ENCODE measurements at regions not wholly inside any gene's neighbourhood (a gene's known extent, or its start where the extent isn't known, plus 50 kb on each side); places are given as distances from the start of the nearest gene placed in this dataset.

DNA sequence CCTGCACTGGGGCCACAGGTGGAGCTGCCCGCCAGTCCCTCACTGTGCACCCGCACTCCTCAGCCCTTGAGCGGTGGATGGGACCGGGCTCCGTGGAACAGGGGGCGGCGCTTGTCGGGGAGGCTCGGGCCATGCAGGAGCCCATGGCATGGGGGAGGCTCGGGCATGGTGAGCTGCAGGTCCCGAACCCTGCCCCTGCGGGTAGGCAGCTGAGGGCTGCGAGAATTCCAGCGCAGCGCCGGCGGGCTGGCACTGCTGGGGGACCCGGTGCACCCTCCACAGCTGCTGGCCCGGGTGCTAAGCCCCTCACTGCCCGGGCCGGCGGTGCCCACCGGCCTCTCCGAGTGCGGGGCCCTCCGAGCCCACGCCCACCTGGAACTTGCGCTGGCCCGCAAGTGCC lies 877.5 kb upstream of the PCDH9 start:
- ChIA-PET POLR2A (no interaction called here), CTCF (no interaction called here)

DNA sequence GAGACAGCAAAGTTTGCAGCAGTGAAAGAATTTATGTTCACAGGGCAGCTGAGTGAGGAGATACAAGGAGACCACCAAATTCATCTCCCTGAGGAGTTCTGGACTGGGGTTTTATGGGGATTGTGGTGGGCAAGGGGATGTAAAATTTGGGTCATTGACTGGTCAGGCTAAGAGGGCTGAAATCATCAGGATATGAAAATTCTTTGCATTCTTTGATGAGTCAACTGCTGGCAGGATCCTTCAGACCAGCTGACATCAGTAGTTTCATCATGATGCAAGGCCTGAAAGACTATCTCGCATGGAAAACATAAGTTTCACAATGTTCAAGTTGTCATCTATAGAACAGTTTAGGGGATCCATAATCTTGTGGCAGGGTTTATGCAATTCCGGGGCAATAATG lies 869.5 kb upstream of the PCDH9 start:
- CTCF ChIA-PET, result no interaction called here
- POLR2A ChIA-PET, result no interaction called here

DNA sequence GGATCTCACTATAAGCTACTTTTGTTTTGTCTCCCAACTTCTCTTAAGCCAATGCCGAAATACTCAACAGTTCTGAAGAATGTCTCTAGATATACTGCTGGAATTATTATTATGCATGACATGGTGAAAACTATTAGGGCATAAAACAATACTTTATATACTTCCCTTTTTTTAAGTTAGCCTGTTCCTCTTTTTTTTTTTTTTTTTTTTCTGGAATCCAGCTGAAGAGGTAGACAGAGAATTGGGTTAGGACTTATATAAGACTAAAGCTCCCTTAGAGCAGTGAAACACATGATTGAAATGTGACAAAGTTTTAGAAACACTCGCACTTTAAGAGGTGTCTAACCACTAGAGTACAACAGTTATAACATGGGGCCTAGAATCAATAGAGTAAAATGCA lies 850.9 kb upstream of the PCDH9 start:
- CTCF ChIA-PET, result no interaction called here
- POLR2A ChIA-PET, result no interaction called here

DNA sequence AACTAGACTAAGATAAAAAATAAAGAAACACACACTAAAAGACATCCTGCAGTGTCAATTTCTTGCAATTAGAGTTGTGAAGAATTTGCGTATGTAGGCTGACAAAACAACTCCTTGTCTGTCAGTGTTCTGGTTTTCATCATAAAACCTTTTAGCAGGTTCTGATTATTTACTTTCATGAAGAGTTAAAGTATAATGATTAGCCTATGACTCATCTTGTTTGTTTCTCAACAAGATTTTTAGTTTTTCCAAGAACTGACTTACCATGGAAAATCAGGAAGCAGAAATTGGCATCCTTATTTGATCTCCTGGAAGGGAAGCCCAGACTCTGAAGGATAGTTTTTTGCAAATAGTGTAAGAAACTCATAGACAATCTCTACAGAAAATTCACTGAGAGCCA lies 848.7 kb upstream of the PCDH9 start:
- POLR2A ChIA-PET, result no interaction called here
- CTCF ChIA-PET, result no interaction called here

DNA sequence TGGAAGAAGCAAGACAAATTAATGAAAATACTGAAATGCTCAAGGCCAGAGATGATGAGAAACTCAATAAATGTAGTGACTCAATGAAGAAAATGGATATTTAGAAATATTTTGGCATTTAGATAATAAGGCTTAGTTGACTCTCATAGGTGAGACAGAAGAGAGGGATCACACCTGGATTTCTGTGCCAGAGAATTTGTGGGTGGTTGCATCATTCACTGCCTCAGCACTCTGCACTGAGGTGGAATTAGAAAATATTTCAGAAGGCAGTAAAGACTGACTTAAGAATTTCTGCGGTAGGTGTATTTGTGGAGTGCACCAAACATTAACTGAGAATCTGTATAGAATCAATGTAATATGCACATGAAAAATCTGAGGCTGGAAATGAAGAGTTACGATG lies 848.3 kb upstream of the PCDH9 start:
- ChIA-PET CTCF (no interaction called here), POLR2A (no interaction called here)

DNA sequence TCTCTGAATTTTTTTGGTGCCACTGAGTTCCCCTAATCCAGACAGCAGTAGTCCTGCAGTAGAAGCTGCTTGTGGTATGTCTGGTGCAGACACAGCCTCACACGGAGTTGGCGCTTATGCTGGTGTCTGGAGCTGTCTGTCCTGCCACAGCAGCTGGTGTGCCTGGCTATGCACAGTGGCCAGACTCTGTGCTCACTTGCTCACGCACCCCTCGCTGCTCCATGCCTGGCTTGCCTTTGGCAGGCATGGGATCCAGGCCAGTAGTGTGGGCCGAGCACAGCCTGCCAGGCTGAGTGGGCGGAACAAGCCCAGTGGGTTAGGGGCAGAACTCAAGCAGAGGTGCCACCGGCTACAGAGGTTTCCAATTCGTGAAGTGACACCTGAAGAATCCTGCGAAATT lies 845.9 kb upstream of the PCDH9 start:
- ChIA-PET POLR2A (no interaction called here), CTCF (no interaction called here)

DNA sequence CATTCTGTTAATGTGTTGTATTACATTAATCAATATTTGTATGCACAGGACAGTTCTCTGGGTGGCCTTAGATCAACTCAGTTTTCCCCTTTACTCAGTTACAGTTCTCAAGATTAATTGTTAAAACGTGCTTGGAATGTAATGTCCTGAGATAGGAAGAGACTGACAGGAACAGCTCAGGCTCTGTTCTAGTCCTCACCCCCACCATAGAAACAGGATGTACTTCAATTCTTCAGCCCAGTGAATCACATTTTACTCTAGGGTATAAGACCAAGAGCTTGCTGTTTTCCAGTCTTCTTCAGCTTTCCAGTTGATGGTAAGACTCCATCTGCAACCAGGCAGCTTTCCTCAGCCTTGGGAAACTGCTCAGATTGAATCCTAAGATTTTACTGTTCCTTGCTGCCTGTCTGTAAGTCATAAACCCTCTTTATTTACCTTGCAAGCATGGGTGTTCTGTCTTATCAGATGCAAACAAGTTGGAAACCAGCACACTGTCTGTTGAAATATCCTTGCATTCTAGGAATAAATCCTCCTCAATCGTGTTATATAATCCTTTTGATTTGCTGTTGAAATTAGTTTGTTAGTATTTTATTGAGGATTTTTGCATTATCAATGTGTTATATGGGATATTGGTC lies 836.9 kb upstream of the PCDH9 start:
- CTCF ChIA-PET, result no interaction called here
- POLR2A ChIA-PET, result no interaction called here

DNA sequence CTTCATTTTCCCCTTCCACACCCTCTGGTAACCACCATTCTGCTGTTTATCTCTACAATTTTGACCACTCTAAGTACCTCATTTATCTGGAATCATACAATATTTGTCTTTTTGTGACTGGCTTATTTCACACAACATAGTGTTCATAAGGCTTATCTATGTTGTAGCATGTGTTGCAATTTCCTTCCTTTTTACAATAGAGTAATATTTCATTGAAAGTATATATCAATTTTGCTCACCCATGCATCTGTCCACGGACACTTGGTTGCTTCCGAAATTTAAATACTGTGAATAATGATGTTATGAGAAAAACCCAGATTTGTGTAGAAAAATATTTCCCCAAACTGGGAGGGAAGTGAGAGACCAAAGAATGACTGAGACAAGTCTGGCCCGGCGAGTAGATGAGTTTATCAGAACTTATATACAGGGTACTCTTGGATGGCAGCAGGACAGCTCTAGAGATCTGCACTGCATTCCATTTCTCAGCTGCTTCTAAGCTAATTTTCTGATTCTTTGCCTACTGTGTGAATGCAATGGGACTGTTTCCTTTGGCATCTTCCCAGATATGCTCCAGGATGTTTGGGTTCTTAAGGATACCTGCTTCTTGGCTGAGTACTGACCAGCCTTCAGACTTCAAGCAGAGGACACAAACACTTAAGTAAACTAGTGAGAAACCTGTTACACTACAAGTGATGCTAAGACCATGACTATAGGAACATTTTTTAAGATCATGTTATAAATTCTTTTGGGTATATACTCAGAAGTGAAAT lies 834.0 kb upstream of the PCDH9 start:
- ChIA-PET POLR2A (no interaction called here), CTCF (no interaction called here)

DNA sequence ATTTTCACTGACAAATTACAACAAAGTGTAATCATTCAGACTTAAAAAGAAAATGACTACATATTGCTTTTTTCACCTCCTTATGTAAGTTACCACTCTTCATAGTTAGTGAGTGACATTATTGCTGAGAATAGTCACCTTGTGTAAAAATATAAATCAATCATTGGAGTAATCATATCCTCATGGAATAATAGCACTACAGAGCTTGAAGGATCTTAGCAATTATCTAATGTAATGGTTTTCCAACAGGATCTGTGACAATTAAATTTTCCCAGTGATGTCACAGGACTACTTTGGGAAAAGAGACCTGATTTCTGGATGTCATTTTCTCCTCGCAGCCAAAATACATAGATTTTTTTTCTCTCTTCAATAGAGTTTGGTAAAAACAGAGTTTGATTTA lies 833.0 kb upstream of the PCDH9 start:
- CTCF ChIA-PET, result no interaction called here
- POLR2A ChIA-PET, result no interaction called here

DNA sequence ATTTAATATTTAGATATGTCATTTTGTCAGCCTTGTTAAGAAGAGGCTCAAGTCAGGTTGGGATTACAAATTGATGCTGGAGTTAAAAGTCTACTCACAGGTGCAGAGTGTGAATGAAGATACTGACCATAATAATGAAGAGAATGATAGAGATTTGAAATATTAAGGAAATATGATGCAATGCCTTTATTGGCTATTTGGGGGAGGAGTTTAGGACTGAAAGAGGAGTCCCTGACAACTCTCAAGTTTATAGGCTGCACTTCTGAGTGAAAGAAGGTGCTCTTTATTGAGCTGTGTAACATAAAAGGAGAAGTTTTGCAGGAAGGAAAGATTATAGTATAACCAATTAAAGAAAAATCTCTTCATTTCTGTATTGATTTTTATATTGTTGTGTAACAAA lies 827.7 kb upstream of the PCDH9 start:
- ChIA-PET POLR2A (no interaction called here), CTCF (no interaction called here)

DNA sequence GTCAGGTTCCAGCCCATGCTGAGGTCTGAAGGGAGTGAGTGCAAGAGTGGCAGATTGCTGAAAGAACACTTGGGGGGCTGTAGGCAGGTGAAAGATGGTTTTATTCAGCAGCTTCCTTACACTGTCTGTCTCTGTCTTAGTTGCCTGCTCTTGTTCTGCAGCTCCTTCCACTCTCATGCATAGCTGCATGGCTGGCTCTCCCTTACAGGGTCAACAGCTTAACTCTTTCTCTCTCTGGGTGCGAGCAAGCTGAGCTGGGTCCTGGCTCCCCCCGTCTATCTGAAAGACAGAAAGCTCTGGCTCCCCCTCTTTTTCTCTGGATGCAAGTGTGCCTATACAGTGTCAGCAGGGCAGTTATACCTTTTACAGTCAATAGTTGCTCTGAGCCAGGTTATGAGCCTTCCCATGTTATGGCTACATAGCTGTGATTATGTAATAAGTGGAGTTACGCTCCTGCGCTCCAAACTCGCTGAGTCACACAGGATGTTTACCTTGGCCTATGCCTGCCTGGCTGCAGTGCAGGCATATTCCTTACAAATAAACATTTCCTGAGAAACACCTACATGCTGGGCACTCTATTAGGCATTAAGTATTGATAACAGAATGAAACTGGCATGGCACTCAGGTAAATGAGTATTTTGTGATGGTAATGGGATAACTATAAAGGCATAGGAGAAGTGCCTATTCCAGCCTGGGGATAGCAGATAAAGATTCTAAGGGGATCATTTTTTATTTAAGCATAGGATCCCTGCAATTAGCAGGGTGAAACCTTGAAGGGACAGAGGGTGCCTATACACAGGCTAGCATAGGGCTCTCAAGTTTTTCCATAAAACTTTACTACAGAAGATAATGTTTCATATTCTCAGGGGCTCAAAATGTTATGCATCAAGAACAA lies 826.9 kb upstream of the PCDH9 start:
- POLR2A ChIA-PET, result no interaction called here
- CTCF ChIA-PET, result no interaction called here

DNA sequence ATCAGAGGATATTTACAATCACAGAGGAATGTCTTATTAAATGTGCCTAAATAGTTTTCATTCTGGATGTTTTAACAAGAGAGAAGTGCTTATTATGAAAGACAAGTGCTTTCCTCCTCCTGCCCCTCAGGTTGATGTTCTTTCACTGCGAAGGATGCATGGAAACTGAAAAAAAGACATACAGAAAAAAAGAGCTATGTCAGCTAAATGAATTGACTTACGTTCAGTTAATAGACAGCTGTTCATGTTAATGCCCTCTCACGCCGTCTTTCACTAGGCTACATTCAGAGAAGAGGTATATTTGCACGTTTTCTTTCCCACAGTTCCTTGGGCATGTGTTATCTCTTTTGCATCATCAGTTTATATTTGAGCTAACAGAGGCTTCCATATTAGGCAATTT lies 821.8 kb upstream of the PCDH9 start:
- ChIA-PET CTCF (no interaction called here), POLR2A (no interaction called here)

DNA sequence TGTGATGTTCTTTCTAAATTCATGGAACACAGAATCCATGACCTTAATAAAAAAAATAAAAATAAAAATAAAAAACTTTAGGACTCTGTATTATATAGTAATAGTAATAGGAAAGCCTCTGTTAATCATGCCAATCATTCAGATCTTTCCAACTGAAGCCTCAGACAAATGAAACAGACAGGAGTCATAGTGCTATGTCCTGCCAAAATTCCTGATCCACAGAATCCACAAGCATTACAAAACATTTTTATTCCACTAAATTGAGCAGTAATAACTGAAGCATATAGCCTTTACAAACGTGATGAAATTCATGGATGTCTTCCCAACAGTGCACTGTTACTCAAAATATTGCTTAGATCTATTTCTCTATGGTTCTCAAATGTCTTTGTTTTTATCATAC lies 820.6 kb upstream of the PCDH9 start:
- CTCF ChIA-PET, result no interaction called here
- POLR2A ChIA-PET, result no interaction called here

DNA sequence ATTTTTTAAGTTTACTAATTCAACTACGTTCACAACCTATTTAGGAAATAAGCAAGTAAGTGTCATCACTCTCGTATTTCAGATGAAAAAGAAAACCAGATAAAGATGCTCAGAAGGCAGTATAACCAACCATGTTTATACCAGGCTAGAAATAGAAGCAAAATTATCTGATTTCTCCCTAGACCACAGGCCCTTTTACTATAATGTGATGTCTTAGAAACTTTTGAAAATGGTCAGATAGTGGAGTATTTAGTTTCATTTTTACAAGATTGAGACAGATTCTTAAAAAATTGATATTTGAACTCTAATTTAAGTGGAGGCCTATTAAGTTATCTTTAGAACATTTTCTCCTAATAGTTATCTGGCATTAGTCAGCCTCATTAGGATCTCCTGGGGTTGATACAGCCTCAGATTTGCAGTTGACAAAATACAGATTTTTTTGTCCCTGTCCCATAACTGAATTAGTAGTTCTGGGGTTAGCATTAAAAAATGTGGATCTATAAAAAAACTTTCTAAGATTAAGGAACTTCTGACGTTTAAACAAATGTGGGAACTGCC lies 818.7 kb upstream of the PCDH9 start:
- ChIA-PET POLR2A (no interaction called here), CTCF (no interaction called here)

DNA sequence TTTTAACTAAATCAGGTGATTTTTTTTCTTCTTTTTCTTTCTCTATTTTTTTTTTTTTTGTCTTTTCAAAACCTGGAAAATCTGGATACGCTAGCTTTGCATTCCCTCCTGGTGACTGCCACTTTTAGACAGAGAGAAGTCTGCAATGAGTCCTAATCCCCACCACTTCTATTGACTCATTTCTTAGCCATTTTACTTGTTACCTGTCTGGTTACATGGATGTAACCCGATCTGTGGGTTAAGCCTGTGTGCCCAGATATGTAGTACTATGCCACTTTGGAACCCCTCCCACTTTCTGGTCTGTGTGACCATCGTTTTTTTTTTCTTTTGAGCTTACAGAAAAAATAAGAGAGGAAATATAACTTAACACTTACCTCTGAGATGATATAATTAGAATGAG lies 817.8 kb upstream of the PCDH9 start:
- CTCF ChIA-PET, result no interaction called here

DNA sequence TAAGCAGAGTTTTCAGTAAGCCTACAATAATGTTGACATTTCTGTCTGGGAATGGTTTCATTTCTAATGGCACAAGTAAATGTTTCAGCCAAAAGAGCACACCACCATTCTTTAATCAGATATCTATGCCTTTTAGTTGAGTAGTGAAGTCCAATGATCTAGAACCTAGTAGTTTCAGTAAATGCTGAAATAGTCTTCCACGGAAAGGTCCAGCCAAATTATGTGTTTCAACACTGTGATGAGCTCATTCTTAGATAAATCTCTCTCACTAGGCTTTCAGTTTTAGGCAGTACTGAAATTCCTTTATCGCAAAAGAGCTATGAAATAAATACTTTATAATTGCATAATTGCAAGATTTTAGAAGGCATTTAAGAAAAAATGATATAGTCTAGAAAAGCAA lies 816.8 kb upstream of the PCDH9 start:
- POLR2A ChIA-PET, result no interaction called here
- CTCF ChIA-PET, result no interaction called here

More for the DNA sequence above, 817.8 kb upstream of the PCDH9 start:
- POLR2A ChIA-PET, result no interaction called here

DNA sequence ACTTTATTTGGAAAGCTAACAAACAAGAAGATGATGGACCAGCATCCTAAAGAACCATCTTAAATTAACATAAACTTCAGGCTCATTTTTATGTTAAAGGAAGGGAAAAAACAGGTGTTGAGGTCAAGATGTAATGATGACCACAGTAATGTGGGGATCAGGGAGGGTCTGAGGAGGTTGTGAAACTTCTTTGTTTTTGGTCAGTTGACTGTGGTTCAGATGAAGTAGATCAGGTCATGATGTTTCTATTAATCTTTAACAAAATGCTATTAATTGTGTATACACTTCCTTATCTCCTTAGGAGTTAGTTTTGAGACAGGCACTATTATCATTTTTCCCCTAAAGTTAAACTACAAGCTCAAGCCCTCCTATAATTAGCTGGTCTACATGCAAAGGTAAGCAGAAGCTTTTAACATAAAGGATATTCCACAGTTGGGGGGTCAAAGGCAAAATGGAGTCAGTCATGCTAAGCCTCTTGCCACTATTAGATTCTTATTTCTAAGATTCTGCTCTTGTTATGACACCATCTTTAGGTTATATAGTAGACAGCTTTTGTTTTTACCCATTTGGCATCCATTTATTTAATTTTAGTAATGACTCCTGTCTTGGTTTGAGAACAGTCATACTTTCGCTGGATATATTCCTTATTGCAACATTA lies 800.1 kb upstream of the PCDH9 start:
- ChIA-PET CTCF (no interaction called here), POLR2A (no interaction called here)

DNA sequence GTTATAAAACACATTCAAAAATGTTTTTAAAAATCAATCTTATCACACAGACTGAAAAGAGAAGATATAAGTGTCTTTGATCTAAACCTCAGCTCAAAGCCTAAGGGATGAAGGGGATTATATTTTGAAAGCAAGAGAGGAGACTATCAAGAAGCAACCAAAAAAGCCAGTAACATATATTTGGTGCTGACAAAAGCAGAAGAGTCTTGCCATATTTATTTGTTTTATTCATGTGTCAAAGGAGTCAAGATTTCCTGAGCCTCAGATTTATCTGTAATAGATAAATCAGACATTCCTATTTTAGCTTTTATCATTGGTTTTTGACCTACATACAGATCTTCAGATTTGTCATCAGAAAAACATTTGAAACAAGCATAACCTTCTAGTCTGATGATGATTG lies 798.6 kb upstream of the PCDH9 start:
- CTCF ChIA-PET, result no interaction called here
- POLR2A ChIA-PET, result no interaction called here

DNA sequence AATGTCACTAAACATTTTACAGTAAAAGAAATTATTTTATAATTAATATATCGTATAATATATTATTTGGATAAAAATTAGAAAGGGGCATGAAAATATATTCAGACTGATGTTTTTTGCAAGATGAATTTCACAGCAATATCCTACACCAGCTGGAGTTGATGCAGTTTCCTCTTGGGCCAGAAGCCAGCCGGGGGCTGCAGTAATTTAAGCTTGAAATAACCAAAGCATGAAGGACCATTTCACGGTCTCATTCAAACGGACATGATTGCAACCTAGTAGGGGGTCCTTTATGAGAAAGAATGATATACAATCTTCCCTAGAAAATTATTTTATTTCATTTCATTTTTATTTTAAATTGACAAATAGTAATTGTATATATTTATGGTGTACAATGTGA lies 797.2 kb upstream of the PCDH9 start:
- CTCF ChIA-PET, result no interaction called here

DNA sequence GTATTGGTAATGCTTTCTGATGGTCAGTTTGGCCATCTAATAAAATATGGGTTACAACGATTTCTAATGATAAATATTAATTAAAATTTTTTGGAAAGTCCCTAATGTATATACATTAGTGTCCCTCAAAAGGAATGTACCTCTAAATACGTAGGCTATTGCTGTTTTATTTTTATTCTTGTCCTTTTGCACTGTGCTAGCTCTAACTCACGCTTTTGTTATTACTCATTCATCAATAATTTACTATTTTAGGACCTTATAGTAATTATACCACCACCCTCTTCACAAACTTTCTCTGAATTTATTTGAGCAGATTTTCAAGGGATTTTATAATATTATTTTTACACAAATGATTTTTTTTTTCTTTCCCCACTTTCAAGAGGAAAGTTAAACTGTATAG lies 795.9 kb upstream of the PCDH9 start:
- POLR2A ChIA-PET, result no interaction called here
- CTCF ChIA-PET, result no interaction called here

More for the DNA sequence above, 797.2 kb upstream of the PCDH9 start:
- POLR2A ChIA-PET, result no interaction called here

DNA sequence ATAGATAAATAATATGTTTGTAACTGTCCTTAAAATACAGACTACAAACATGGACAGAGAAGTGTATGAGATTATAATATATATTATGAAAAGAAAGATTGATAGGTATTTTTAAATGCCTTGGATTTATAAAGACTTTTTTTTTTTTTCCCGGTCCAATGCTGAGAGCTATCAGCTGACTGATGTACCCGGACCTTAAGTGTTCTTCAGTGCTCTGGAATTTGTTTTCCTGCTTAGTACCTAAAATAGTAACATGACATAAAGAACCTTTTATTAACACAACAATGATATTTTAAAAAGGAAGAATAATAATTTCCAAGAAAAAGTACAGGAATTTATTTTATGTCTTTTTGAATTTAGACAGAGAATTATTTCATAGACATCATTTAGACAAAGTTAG lies 795.5 kb upstream of the PCDH9 start:
- POLR2A ChIA-PET, result no interaction called here
- CTCF ChIA-PET, result no interaction called here
